HG03439 (cell line): ENCODE measurements at regions not wholly inside any gene's neighbourhood (a gene's known extent, or its start where the extent isn't known, plus 50 kb on each side); places are given as distances from the start of the nearest gene placed in this dataset.
A peak's percentile ranks its signal among the peaks of the same experiment; 100 is the strongest.
"Not testable (repeated sequence)": the region's sequence is repeated elsewhere in the genome, so short reads cannot be mapped to it uniquely, and the experiment has no call there.

Experiments
- ATAC-seq: cut with Tn5 transposase; IDR thresholded peaks from one replicate; pipeline ENCODE4 v1.9.1; 2021; ENCODE audit warnings: mild to moderate bottlenecking, moderate library complexity; ENCODE audit not compliant: unreplicated experiment

GRCh38 chrX:52261125-52261462 lies 76.4 kb downstream of the MAGED4 start:
- ATAC-seq, result peak; percentile 18

GRCh38 chrX:52261463-52262194 lies 76.9 kb downstream of the MAGED4 start:
- ATAC-seq, result peak; percentile 97

- ATAC-seq, result no peak
Measured at GRCh38 chrX:52262195-52262546, 77.5 kb downstream of the MAGED4 start.

GRCh38 chrX:52263417-52263816 lies 78.7 kb downstream of the MAGED4 start:
- ATAC-seq, result no peak

- ATAC-seq, result no peak
Measured at GRCh38 chrX:52265713-52266112, 81.0 kb downstream of the MAGED4 start.

- ATAC-seq, result not testable (repeated sequence)
Measured at GRCh38 chrX:52268502-52268901, 83.8 kb downstream of the MAGED4 start.

GRCh38 chrX:52270453-52271116 lies 85.9 kb downstream of the MAGED4 start:
- no peak for ATAC-seq

GRCh38 chrX:52271206-52271605 lies 86.5 kb downstream of the MAGED4 start:
- ATAC-seq, result no peak

- ATAC-seq, result no peak
Measured at GRCh38 chrX:52277666-52278065, 91.2 kb upstream of the XAGE2 start.

GRCh38 chrX:52280812-52281211 lies 88.0 kb upstream of the XAGE2 start:
- ATAC-seq, result no peak

GRCh38 chrX:52284865-52285264 lies 84.0 kb upstream of the XAGE2 start:
- no peak for ATAC-seq

- not testable (repeated sequence) for ATAC-seq
Measured at GRCh38 chrX:52298968-52299367, 69.9 kb upstream of the XAGE2 start.

GRCh38 chrX:52308532-52308931 lies 60.3 kb upstream of the XAGE2 start:
- not testable (repeated sequence) for ATAC-seq
